Gastrocnemius medialis (tissue), 4 donors: ENCODE measurements at regions not wholly inside any gene's neighbourhood (a gene's known extent, or its start where the extent isn't known, plus 50 kb on each side); places are given as distances from the start of the nearest gene placed in this dataset.

ENCODE experiments used
- ATAC-seq, 2 donors: fragments of 150-250 bp; one replicate each; pipeline ENCODE4 v1.9.1; 2016
- DNase-seq, 2 donors: peaks; one replicate each; pipeline ENCODE4 v3.0.0-alpha.2; 2019
- H3K27ac ChIP-seq, 4 donors: fragments of 200-600 bp; sonication (generic); 1 replicate in 1 of 4; 2 replicates in 3 of 4; pipeline ENCODE4 v1.5.1; 2016 to 2018; ENCODE audit warnings: mild to moderate bottlenecking in 2 of 4, moderate library complexity in 1 of 4
- H3K27me3 ChIP-seq, 3 donors: fragments of 200-600 bp; sonication (generic) in 2 of 3; 1 replicate in 1 of 3; 2 replicates in 2 of 3; pipeline versions ENCODE4 v1.5.1 to v1.6.0; 2016 to 2019; ENCODE audit warnings: mild to moderate bottlenecking in 1 of 3, moderate library complexity in 1 of 3
- H3K36me3 ChIP-seq, 2 donors: fragments of 200-600 bp; sonication (generic) in 1 of 2; one replicate each; pipeline ENCODE4 v1.5.1; 2017 to 2018
- H3K4me1 ChIP-seq, 2 donors: fragments of 200-600 bp; sonication (generic) in 1 of 2; one replicate each; pipeline ENCODE4 v1.5.1; 2016 to 2017; ENCODE audit warnings: mild to moderate bottlenecking in 2 of 2
- H3K4me3 ChIP-seq, 4 donors: fragments of 200-600 bp; sonication (generic) in 3 of 4; 1 replicate in 1 of 4; 2 replicates in 3 of 4; pipeline ENCODE4 v1.5.1; 2016 to 2019; ENCODE audit warnings: mild to moderate bottlenecking in 2 of 4
- H3K9me3 ChIP-seq, 3 donors: fragments of 200-600 bp; sonication (generic) in 2 of 3; 1 replicate in 1 of 3; 2 replicates in 2 of 3; pipeline ENCODE4 v1.5.1; 2016 to 2019
- POLR2A ChIP-seq, 2 donors: fragments of 450-650 bp; IDR thresholded peaks; one replicate each; pipeline ENCODE4 v1.6.1; 2017; ENCODE audit warnings: antibody characterized with exemption in 2 of 2, mild to moderate bottlenecking in 2 of 2, moderate library complexity in 2 of 2
- in situ Hi-C, 4 donors: fragments of 200-750 bp; cut with MboI; loops; one replicate each; pipeline versions ENCODE4 v1.15.0 to v1.8.0; 2017; ENCODE audit warnings: low sequenced_read_pairs in 4 of 4
- intact Hi-C: fragments of 100-400 bp; cut with DNase I; formaldehyde crosslinking; loops from one replicate; pipeline ENCODE4 v1.15.1; 2023; ENCODE audit warnings: low total_unique reads
- TF ChIP-seq, protein P1 (sequence below), 5 experiments: fragments of 450-650 bp in 3 of 5; fragments of 200-600 bp in 2 of 5; sonication (generic) in 2 of 5; IDR thresholded peaks in 4 of 5; conservative IDR thresholded peaks in 1 of 5; 1 replicate in 4 of 5; 2 replicates in 1 of 5; pipeline ENCODE4 v1.5.1; 2016 to 2019; ENCODE audit warnings: antibody characterized with exemption in 5 of 5, mild to moderate bottlenecking in 3 of 5, moderate library complexity in 3 of 5

DNA sequence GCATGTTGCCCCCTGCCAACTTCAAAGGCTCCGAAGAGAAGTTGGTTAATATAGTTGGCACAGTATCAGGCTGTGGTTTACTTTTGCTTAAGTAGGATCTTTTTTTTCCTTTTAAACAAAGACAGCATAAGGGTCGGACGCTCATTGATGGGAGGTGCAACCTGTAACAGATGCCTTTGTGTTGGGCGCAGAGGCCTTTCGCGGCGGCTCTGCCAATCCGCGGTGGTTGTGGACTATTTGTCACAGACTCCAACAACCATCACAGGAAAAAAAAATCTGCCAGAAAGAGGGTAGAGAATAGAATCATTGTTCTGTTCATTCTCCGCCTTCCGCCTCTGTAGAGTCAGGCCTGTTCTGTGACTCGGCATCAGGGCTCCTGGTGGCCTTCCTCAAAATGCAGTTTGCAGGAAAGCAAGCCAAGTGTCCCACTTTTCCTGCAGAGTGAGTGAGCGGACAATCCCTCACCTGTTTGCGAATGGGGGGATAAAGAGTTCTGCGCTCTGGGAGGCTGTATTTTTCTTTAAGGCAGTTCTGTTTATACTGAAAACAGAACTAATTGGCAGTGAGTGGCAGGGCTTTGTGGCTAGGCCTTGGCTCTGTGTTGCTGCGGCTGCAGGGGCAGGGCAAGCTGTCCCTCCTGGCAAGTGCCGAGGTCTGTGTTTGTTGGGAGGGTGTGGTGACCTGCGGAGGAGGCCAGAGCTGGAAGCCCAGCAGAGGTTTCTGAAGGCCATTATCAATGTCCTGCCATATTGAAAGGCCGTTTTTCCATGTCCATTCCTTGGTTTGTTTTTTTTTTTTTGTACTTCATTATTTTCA, 83.0 kb upstream of the PIWIL1 start:
- no peaks in the 10 kb centered on the region for H3K27me3 ChIP-seq
- no peak overlapping the region for H3K4me3 ChIP-seq
- intact Hi-C loops (no loop called here), in situ Hi-C loops (no loop called here)
- ATAC-seq (no peak), DNase-seq (no peak)
- H3K4me1 ChIP-seq: no peaks in the 10 kb centered on the region
- H3K36me3 ChIP-seq: no peaks in the 10 kb centered on the region
- H3K27ac ChIP-seq: no peak overlapping the region
- H3K9me3 ChIP-seq: no peaks in the 10 kb centered on the region
- TF ChIP-seq, protein P1, sequence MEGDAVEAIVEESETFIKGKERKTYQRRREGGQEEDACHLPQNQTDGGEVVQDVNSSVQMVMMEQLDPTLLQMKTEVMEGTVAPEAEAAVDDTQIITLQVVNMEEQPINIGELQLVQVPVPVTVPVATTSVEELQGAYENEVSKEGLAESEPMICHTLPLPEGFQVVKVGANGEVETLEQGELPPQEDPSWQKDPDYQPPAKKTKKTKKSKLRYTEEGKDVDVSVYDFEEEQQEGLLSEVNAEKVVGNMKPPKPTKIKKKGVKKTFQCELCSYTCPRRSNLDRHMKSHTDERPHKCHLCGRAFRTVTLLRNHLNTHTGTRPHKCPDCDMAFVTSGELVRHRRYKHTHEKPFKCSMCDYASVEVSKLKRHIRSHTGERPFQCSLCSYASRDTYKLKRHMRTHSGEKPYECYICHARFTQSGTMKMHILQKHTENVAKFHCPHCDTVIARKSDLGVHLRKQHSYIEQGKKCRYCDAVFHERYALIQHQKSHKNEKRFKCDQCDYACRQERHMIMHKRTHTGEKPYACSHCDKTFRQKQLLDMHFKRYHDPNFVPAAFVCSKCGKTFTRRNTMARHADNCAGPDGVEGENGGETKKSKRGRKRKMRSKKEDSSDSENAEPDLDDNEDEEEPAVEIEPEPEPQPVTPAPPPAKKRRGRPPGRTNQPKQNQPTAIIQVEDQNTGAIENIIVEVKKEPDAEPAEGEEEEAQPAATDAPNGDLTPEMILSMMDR (IDR thresholded peaks at IDR 0.05 in 4 of 5, conservative IDR thresholded peaks at IDR 0.05 in 1 of 5): no peak
- no peak for TF ChIP-seq POLR2A (IDR thresholded peaks at IDR 0.05)

DNA sequence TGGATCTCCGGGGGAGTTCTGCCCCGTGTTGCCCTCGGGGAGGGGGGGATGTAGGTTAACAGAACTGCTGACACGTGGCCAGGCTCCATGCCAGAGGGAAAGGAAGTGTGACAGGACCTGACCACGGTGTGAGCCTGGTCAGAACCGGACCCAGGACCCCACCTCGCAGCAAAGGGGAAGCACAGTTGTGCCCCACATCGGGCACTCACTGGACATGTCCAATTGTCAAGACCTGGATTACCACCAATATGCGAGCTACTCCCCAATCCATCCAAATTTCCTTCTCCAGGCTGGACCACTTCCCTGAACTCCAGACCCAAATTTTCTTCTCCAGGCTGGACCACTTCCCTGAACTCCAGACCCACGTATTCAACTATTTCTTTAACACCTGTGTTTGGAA, 78.8 kb upstream of the PIWIL1 start:
- in situ Hi-C loops (no loop called here), intact Hi-C loops (no loop called here)
- no peak overlapping the region for H3K4me3 ChIP-seq
- ATAC-seq: no peak
- no peaks in the 10 kb centered on the region for H3K4me1 ChIP-seq
- no peak for TF ChIP-seq POLR2A (IDR thresholded peaks at IDR 0.05)
- TF ChIP-seq, protein P1 (IDR thresholded peaks at IDR 0.05 in 4 of 5, conservative IDR thresholded peaks at IDR 0.05 in 1 of 5): no peak
- no peaks in the 10 kb centered on the region for H3K36me3 ChIP-seq
- DNase-seq: no peak
- H3K27ac ChIP-seq: no peak overlapping the region
- H3K9me3 ChIP-seq: no peaks in the 10 kb centered on the region
- H3K27me3 ChIP-seq: no peaks in the 10 kb centered on the region

DNA sequence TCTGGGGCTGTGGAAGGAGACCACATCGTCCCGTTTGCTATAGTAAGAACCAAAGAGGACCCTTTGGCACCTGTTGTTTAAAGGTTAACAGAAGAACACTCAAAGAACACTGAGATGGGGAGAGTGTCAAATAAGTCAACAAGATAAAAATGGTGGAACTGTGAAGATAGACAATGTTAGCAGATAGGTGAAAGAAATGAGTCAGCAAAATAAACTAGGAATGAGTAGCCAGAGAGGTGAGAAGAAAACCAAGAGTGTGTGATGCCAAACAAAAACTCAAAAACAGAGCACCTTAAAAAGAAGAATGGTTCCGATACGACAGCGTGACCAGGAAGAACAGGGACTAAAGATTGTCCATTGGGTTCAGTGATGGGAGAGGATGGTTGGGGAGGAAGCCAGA, 74.7 kb upstream of the PIWIL1 start:
- Histone ChIP-seq H3K9me3 (no peaks in the 10 kb centered on the region), H3K27me3 (no peaks in the 10 kb centered on the region), H3K4me3 (no peak overlapping the region), H3K27ac (no peak overlapping the region), H3K36me3 (no peaks in the 10 kb centered on the region), H3K4me1 (no peaks in the 10 kb centered on the region)
- DNase-seq: no peak
- intact Hi-C loops: no loop called here
- TF ChIP-seq, protein P1 (IDR thresholded peaks at IDR 0.05 in 4 of 5, conservative IDR thresholded peaks at IDR 0.05 in 1 of 5): no peak
- no peak for TF ChIP-seq POLR2A (IDR thresholded peaks at IDR 0.05)
- ATAC-seq: no peak
- in situ Hi-C loops: no loop called here

DNA sequence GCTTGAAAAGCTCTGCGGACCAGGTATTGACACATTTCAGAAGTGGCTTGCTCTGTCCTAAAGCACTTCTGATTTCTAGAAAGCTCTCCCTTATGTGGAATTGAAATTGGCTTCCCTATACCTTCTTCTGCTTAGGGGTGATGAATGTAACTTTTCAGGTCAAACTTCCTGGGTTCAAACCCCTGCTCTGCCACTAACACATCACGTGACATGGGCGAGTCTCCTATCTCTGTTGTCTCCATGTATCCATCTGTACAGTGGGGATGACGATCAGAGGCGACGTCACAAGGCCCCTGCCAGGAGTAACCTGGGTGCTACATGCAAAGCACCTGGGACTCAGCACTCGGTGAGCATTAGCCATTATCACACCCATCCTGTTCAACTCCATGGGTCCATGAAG, 73.7 kb upstream of the PIWIL1 start:
- H3K4me3 ChIP-seq: no peak overlapping the region
- no peaks in the 10 kb centered on the region for H3K4me1 ChIP-seq
- H3K9me3 ChIP-seq: no peaks in the 10 kb centered on the region
- H3K36me3 ChIP-seq: no peaks in the 10 kb centered on the region
- H3K27ac ChIP-seq: no peak overlapping the region
- no peak for ATAC-seq
- H3K27me3 ChIP-seq: no peaks in the 10 kb centered on the region
- no peak for DNase-seq
- TF ChIP-seq POLR2A (IDR thresholded peaks at IDR 0.05): no peak
- TF ChIP-seq, protein P1 (IDR thresholded peaks at IDR 0.05 in 4 of 5, conservative IDR thresholded peaks at IDR 0.05 in 1 of 5): no peak
- intact Hi-C loops: no loop called here
- in situ Hi-C loops: no loop called here

DNA sequence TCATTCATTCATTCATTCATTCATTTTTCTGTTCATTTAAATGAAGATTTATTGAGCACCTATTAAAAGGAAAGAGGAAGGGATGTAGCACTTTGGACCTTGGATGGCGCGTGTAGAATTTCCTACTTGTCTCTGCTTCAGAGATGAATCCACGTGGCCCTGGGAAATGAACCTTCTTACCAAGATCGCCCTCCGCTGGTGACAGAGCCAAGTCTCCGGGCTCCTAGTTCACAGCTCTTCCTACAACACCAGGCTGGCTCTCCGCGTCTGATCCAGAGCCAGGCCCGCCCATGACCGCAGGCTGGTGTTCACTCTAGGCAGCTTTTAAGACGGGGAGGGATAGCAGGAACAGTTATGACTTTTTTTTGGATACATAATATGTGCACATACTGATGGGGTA, 70.9 kb upstream of the PIWIL1 start:
- no peak for DNase-seq
- in situ Hi-C loops (no loop called here), intact Hi-C loops (no loop called here)
- no peak for ATAC-seq
- Histone ChIP-seq H3K4me1 (no peaks in the 10 kb centered on the region), H3K36me3 (no peaks in the 10 kb centered on the region), H3K27ac (no peak overlapping the region), H3K4me3 (no peak overlapping the region), H3K27me3 (no peaks in the 10 kb centered on the region), H3K9me3 (no peaks in the 10 kb centered on the region)
- no peak for TF ChIP-seq POLR2A (IDR thresholded peaks at IDR 0.05)
- TF ChIP-seq, protein P1 (IDR thresholded peaks at IDR 0.05 in 4 of 5, conservative IDR thresholded peaks at IDR 0.05 in 1 of 5): no peak
